NB4 (cell line): ENCODE measurements at regions not wholly inside any gene's neighbourhood (a gene's known extent, or its start where the extent isn't known, plus 50 kb on each side); places are given as distances from the start of the nearest gene placed in this dataset.
"Not testable (repeated sequence)": the region's sequence is repeated elsewhere in the genome, so short reads cannot be mapped to it uniquely, and the experiment has no call there.

Source experiments
- DNase-seq: peaks from one replicate; pipeline ENCODE4 v3.0.0; 2010; ENCODE audit warnings: low read depth
- H3K4me3 ChIP-seq: one replicate; pipeline ENCODE4 v1.5.1; 2011; ENCODE audit warnings: mild to moderate bottlenecking, low read depth, low read length, moderate library complexity
- MYC ChIP-seq: IDR thresholded peaks from 2 replicates; pipeline ENCODE4 v1.6.1; 2011; ENCODE audit warnings: low read depth, low read length
- POLR2A ChIP-seq: IDR thresholded peaks from 2 replicates; pipeline ENCODE4 v1.6.1; 2011; ENCODE audit warnings: mild to moderate bottlenecking; ENCODE audit not compliant: insufficient read length; ENCODE audit errors: extremely low read depth
- TF ChIP-seq, protein P1 (sequence below): IDR thresholded peaks from 2 replicates; pipeline ENCODE4 v1.6.1; 2011; ENCODE audit warnings: low read depth, low read length
- TF ChIP-seq, protein P2 (sequence below): IDR thresholded peaks from one replicate; pipeline ENCODE4 v1.5.1; 2012; ENCODE audit warnings: low read depth, low read length

DNA sequence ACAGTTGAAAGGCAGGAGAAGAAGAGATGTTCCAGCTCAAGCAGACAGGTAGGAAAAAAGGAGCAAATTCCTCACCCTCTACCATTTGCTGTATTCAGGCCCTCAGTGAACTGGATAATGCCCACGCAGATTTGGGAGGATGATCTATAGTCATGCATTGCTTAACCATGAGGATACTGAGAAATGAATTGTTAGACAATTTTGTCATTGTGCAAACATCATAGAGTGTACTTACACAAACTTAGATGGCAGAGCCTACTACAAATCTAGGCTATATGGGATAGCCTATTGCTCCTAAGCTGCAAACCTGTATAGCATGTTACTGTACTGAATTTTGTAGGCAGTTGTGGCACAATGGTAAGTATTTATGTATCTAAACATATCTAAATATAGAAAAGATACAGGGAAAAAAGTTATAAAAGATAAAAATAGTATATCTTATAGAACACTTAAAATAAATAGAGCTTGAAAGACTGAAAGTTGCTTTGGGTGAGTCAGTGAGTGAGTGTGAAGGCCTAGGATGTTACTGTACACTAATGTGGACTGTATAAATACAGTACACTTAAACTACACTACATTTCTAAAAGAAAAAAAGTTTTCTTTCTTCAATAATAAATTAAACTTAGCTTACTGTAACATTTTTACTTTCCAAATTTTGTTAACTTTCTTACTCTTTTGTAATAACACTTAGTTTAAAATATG is 672.3 kb downstream of the UTRN start:
- DNase-seq = no peak

DNA sequence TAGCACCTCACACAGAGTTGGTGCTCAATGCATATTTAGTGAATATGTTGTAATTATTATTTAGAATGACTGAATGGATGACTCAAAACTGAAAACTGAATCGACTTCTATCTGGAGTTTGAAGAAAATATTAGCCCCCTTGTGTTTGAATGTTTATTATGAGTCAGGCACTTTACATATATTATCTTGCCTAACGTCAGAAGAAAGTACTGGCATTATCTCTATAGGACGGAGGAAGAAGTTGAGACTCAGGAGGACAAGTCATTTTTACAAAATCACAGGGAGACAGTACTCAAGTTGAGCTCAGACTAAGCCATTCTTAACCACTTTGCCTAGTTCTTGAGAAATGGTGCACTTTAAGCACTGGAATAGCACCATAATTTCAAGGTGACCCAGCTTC is 684.0 kb downstream of the UTRN start:
- no peak overlapping the region for H3K4me3 ChIP-seq
- TF ChIP-seq, protein P1, sequence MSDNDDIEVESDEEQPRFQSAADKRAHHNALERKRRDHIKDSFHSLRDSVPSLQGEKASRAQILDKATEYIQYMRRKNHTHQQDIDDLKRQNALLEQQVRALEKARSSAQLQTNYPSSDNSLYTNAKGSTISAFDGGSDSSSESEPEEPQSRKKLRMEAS = no peak
- TF ChIP-seq, protein P2, sequence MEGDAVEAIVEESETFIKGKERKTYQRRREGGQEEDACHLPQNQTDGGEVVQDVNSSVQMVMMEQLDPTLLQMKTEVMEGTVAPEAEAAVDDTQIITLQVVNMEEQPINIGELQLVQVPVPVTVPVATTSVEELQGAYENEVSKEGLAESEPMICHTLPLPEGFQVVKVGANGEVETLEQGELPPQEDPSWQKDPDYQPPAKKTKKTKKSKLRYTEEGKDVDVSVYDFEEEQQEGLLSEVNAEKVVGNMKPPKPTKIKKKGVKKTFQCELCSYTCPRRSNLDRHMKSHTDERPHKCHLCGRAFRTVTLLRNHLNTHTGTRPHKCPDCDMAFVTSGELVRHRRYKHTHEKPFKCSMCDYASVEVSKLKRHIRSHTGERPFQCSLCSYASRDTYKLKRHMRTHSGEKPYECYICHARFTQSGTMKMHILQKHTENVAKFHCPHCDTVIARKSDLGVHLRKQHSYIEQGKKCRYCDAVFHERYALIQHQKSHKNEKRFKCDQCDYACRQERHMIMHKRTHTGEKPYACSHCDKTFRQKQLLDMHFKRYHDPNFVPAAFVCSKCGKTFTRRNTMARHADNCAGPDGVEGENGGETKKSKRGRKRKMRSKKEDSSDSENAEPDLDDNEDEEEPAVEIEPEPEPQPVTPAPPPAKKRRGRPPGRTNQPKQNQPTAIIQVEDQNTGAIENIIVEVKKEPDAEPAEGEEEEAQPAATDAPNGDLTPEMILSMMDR = no peak
- TF ChIP-seq MYC (no peak), POLR2A (no peak)

More for the DNA sequence above, 672.3 kb downstream of the UTRN start:
- no peak overlapping the region for H3K4me3 ChIP-seq
- TF ChIP-seq, protein P1 = no peak
- TF ChIP-seq MYC = no peak
- TF ChIP-seq, protein P2 = no peak
- TF ChIP-seq POLR2A = no peak

GRCh38 chr6:144969602-144970272 is 684.6 kb downstream of the UTRN start:
- no peak for DNase-seq
- no peak for TF ChIP-seq POLR2A
- no peak overlapping the region for H3K4me3 ChIP-seq

More for the DNA sequence above, 684.0 kb downstream of the UTRN start:
- no peak for DNase-seq

DNA sequence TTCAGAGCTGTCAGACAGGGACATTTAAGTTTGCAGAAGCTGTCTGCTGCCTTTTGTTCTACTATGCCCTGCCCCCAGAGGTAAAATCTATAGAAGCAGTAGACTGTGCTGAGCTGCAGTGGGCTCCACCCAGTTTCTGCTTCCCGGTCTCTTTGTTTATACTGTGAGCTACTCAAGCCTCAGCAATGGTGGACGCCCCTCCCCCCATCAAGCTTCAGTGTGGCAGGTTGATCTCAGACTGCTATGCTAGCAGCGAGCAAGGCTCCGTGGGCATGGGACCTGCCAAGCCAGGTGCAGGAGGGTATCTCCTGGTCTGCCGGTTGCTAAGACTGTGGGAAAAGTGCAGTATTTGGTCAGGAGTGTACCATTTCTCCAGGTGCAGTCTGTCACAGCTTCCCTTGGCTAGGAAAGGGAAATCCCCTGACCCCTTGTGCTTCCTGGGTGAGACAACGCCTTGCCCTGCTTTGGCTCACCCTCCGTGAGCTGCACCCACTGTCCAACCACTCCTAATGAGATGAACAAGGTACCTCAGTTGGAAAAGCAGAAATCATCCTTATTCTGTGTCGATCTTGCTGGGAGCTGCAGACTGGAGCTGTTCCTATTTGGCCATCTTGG is 692.2 kb downstream of the UTRN start:
- not testable (repeated sequence) for DNase-seq, H3K4me3 ChIP-seq

GRCh38 chr6:144978208-144978607 is 693.1 kb downstream of the UTRN start:
- TF ChIP-seq, protein P1 = no peak
- TF ChIP-seq, protein P2 = no peak
- no peak for TF ChIP-seq MYC
- no peak for TF ChIP-seq POLR2A
- DNase-seq = no peak
- H3K4me3 ChIP-seq = no peak overlapping the region

DNA sequence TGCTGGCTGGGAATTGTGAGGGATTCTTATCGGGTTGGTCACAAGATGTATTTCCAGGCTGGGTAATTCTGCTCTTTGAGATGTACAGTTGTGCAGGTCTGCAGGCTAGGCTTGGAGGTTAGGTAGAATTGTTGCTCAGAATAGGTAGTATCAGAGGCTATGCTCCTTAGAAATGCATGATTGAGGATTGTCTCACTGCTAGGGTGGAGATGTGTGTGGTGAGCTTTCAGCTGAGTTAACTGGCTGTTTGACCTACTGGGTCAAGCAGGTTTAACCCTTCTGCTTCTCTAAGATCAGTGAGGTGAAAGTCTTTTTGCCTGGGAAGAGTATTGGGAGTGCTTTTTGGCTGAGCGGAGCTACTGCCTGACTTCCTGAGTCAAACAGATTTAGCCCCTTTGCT is 701.1 kb downstream of the UTRN start:
- DNase-seq = no peak
- H3K4me3 ChIP-seq = no peak overlapping the region
- TF ChIP-seq, protein P2 = no peak
- TF ChIP-seq MYC (no peak), POLR2A (no peak)
- TF ChIP-seq, protein P1 = no peak
